ENCODE measurements at regions not wholly inside any gene's neighbourhood (a gene's known extent, or its start where the extent isn't known, plus 50 kb on each side); places are given as distances from the start of the nearest gene placed in this dataset.

DNA sequence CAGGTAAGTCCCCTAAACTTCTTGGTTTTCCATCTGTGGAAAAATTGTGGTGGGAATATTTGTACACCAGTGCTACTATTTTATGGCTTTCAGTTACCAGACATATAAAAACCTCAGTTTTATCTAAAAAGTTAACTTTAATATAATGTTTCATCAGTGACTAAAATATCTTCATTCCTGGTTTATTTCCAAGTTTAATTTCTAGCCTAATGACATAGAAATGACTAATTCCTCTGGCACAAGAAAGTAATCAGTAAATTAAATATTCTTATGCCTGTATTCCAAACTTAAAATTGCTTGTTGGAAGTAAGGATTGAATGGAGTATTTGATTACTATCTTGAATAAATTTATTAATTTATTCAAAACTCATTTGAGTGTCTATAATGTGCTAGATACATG, 757.0 kb downstream of the CDH11 start:
- Histone ChIP-seq H3K36me3 (no peaks in the 10 kb centered on the region), H3K4me1 (no peaks in the 10 kb centered on the region), H3K9me3 (no peaks in the 10 kb centered on the region), H3K27ac (no peak overlapping the region), H3K27me3 (no peaks in the 10 kb centered on the region), H3K4me3 (no peak overlapping the region)
- ATAC-seq = no peak
- intact Hi-C loops (cut with DNase I) = no loop called here
- TF ChIP-seq, protein P1, sequence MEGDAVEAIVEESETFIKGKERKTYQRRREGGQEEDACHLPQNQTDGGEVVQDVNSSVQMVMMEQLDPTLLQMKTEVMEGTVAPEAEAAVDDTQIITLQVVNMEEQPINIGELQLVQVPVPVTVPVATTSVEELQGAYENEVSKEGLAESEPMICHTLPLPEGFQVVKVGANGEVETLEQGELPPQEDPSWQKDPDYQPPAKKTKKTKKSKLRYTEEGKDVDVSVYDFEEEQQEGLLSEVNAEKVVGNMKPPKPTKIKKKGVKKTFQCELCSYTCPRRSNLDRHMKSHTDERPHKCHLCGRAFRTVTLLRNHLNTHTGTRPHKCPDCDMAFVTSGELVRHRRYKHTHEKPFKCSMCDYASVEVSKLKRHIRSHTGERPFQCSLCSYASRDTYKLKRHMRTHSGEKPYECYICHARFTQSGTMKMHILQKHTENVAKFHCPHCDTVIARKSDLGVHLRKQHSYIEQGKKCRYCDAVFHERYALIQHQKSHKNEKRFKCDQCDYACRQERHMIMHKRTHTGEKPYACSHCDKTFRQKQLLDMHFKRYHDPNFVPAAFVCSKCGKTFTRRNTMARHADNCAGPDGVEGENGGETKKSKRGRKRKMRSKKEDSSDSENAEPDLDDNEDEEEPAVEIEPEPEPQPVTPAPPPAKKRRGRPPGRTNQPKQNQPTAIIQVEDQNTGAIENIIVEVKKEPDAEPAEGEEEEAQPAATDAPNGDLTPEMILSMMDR (IDR thresholded peaks at IDR 0.05) = no peak
- DNase-seq = no peak

DNA sequence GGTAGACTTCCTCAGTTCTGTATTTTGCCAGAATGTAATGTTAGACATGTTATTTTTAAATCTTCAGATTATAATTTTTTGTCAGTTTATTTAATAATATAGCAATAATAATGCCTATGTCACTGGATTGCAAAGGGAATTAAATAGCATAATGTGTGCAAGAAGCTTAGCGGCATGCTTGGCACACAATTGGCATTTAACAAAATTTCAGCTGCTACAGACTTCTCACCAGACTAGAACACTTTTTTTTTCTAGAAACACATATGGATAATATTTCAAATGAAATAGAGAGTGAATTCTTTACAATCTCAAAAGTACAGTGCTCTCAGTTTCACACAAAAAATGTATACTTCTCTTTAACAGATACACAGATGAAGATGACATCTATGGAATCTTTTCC, 757.4 kb downstream of the CDH11 start:
- H3K27me3 ChIP-seq = no peaks in the 10 kb centered on the region
- intact Hi-C loops (cut with DNase I) = no loop called here

DNA sequence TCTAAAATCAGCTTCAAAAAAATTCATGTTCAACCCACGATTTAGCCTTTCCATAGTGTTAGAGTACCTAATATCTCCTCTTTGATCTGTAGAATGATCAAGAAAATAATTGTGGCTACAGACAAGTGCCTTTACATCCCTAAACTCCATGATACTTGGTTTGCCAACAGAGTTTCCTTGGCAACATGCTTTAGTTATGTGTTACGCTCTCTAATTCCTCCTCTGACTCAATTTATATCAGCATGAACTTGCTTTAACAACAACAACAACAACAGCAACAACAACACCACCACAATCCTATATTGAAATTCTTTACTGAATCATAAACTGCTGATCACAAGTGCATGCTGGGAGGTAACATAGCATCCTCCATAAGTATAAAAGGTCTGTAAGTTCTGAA, 757.8 kb downstream of the CDH11 start:
- intact Hi-C loops (cut with DNase I) = no loop called here
- no peaks in the 10 kb centered on the region for H3K4me1 ChIP-seq
- H3K9me3 ChIP-seq = no peaks in the 10 kb centered on the region
- no peak overlapping the region for H3K27ac ChIP-seq
- no peak for DNase-seq
- no peaks in the 10 kb centered on the region for H3K36me3 ChIP-seq
- no peak for ATAC-seq
- no peak overlapping the region for H3K4me3 ChIP-seq
- H3K27me3 ChIP-seq = no peaks in the 10 kb centered on the region
- TF ChIP-seq, protein P1 (IDR thresholded peaks at IDR 0.05) = no peak

More for the DNA sequence above, 757.4 kb downstream of the CDH11 start:
- Histone ChIP-seq H3K4me3 (no peak overlapping the region), H3K27ac (no peak overlapping the region), H3K9me3 (no peaks in the 10 kb centered on the region), H3K36me3 (no peaks in the 10 kb centered on the region), H3K4me1 (no peaks in the 10 kb centered on the region)
- no peak for DNase-seq
- TF ChIP-seq, protein P1 (IDR thresholded peaks at IDR 0.05) = no peak
- ATAC-seq = no peak

DNA sequence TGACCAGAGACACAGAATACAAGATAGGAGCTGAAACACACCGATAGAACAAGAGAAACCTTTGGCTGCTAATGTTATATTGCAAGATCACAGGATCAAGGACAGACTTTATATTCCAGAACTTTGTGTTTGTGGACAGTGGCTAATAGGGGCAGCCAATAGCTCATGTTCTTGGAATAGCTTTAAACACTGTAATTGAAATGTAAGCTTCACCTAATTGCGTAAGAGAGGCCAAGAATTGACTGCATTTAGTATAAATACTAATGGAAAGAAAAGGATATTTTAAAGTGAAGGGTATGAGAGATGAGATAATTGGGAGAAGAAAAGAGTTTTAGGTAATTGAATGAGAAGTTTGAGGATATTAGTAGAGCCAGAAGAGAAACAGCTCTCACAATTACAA, 758.8 kb downstream of the CDH11 start:
- Histone ChIP-seq H3K9me3 (no peaks in the 10 kb centered on the region), H3K4me3 (no peak overlapping the region), H3K27me3 (no peaks in the 10 kb centered on the region), H3K36me3 (no peaks in the 10 kb centered on the region), H3K4me1 (no peaks in the 10 kb centered on the region), H3K27ac (no peak overlapping the region)
- intact Hi-C loops (cut with DNase I) = no loop called here
- TF ChIP-seq, protein P1 (IDR thresholded peaks at IDR 0.05) = no peak
- ATAC-seq (no peak), DNase-seq (no peak)

DNA sequence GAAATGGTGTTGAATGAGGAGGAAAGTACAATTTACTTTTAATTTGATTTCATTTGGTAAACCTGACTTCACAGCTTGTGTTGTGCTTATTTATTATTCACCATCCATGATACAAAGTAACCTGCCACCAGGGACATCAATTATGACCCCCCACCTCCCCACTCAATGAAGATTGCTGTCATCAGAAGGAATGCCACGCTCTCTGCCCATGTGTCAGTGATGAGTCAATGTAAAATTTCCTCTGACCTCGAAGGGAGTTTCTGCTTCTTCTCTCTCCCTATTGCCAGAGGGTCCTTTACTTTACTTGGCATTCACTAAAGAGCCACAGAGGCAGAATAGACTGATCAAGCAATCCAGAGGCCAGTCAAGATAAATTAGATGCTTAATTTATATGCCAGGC, 759.7 kb downstream of the CDH11 start:
- Histone ChIP-seq H3K9me3 (no peaks in the 10 kb centered on the region), H3K4me1 (no peaks in the 10 kb centered on the region), H3K4me3 (no peak overlapping the region), H3K27ac (no peak overlapping the region), H3K27me3 (no peaks in the 10 kb centered on the region), H3K36me3 (no peaks in the 10 kb centered on the region)
- TF ChIP-seq, protein P1 (IDR thresholded peaks at IDR 0.05) = no peak
- intact Hi-C loops (cut with DNase I) = no loop called here
- ATAC-seq (no peak), DNase-seq (no peak)

DNA sequence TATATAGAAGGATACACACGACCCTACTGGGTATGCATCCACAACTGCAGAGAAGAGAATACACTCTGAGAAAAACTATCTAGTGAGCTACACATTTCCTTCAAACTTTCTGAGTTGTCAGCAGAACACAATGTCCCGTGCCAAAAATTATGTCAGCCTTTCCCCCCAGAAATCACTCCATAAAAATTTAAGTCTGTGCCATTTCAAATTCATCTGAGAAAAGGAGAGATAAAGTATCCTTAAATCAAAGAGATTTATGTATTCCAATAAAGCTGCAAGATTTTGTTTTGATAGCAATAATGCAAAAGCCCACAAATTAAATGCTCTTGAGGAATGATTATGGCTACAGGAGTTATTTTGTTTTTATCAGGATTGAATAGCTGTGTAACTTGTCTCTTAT, 760.1 kb downstream of the CDH11 start:
- Histone ChIP-seq H3K4me3 (no peak overlapping the region), H3K27ac (no peak overlapping the region), H3K9me3 (no peaks in the 10 kb centered on the region), H3K4me1 (no peaks in the 10 kb centered on the region), H3K36me3 (no peaks in the 10 kb centered on the region), H3K27me3 (no peaks in the 10 kb centered on the region)
- DNase-seq (no peak), ATAC-seq (no peak)
- TF ChIP-seq, protein P1 (IDR thresholded peaks at IDR 0.05) = no peak
- intact Hi-C loops (cut with DNase I) = no loop called here

Measured in upper lobe of right lung (tissue), 1 donor.